MCF 10A (cell line): ENCODE measurements at regions not wholly inside any gene's neighbourhood (a gene's known extent, or its start where the extent isn't known, plus 50 kb on each side); places are given as distances from the start of the nearest gene placed in this dataset.

ENCODE experiments used
- BruUV-seq: library from RNA; stranded (reverse); fragments of 400-500 nt; replicated peaks from 2 replicates; lab custom pipeline; 2021; lab: Mats Ljungman, UMichigan
- CTCF ChIA-PET: fragments of 300-600 bp; sonication (Branson Sonifier 250); formaldehyde crosslinking; extraction: SDS; loops from one replicate; lab custom pipeline; 2021; ENCODE audit warnings: antibody characterized with exemption, inconsistent platforms; lab: Yijun Ruan, JAX
- POLR2A ChIA-PET: fragments of 300-600, 350-650 bp; sonication (Branson Sonifier 250); formaldehyde crosslinking; extraction: SDS; loops from one replicate; lab custom pipeline; 2020; ENCODE audit warnings: antibody characterized with exemption, inconsistent platforms; lab: Yijun Ruan, JAX
- DNase-seq: peaks from one replicate; pipeline ENCODE4 v3.0.0-alpha.2; 2018; ENCODE audit not compliant: unreplicated experiment
- H3K27ac Mint-ChIP-seq: one replicate; pipeline ENCODE4 v1.8.0; 2022; ENCODE audit warnings: mild to moderate bottlenecking, low read depth, mixed read lengths; ENCODE audit not compliant: unreplicated experiment
- H3K27me3 Mint-ChIP-seq: one replicate; pipeline ENCODE4 v1.8.0; 2022; ENCODE audit warnings: mixed read lengths; ENCODE audit not compliant: insufficient read depth, unreplicated experiment
- H3K36me3 Mint-ChIP-seq: one replicate; pipeline ENCODE4 v1.8.0; 2022; ENCODE audit warnings: mild to moderate bottlenecking, moderate library complexity, mixed read lengths; ENCODE audit not compliant: insufficient read depth, unreplicated experiment
- H3K4me1 Mint-ChIP-seq: one replicate; pipeline ENCODE4 v1.8.0; 2022; ENCODE audit warnings: mixed read lengths; ENCODE audit not compliant: insufficient read depth, unreplicated experiment
- H3K4me3 Mint-ChIP-seq: one replicate; pipeline ENCODE4 v1.8.0; 2022; ENCODE audit warnings: mild to moderate bottlenecking, moderate library complexity, mixed read lengths; ENCODE audit not compliant: unreplicated experiment
- H3K9me3 Mint-ChIP-seq: one replicate; pipeline ENCODE4 v1.8.0; 2022; ENCODE audit warnings: mixed read lengths; ENCODE audit not compliant: unreplicated experiment
- CTCF ChIP-seq: fragments of 200-600 bp; IDR thresholded peaks from one replicate; pipeline ENCODE4 v1.8.0; 2022; ENCODE audit warnings: antibody characterized with exemption, mild to moderate bottlenecking; ENCODE audit not compliant: unreplicated experiment
- intact Hi-C: fragments of 100-400 bp; cut with micrococcal nuclease; formaldehyde crosslinking; loops from 2 replicates; pipeline ENCODE4 v1.14.1; 2022

- BruUV-seq = no TSS peak
- Mint-ChIP-seq H3K36me3 (peaks cover 3% of the 10 kb centered on the region), H3K4me3 (no peak overlapping the region), H3K27ac (peak overlapping the region; percentile 96), H3K27me3 (no peaks in the 10 kb centered on the region), H3K9me3 (no peaks in the 10 kb centered on the region), H3K4me1 (peaks cover 41% of the 10 kb centered on the region)
- no peak for TF ChIP-seq CTCF
- CTCF ChIA-PET = interaction anchor here (0.8 kb wide), 2 partner anchors 116 to 147 kb away, joined by 3 read pairs; no protein-coding TSS in a partner anchor
- intact Hi-C loops = no loop called here
- POLR2A ChIA-PET = interaction anchor here (0.5 to 2.5 kb wide), 3 partner anchors 9 to 251 kb away, joined by 4 to 13 read pairs (median 6); no protein-coding TSS in a partner anchor
- no peak for DNase-seq
Observed at GRCh38 chr15:100726070-100726420, 123.7 kb downstream of the ASB7 start.

- H3K9me3 Mint-ChIP-seq = no peaks in the 10 kb centered on the region
- H3K36me3 Mint-ChIP-seq = no peaks in the 10 kb centered on the region
- no peak for TF ChIP-seq CTCF
- peaks cover 37% of the 10 kb centered on the region for H3K4me1 Mint-ChIP-seq
- ChIA-PET POLR2A (interaction anchor here (0.5 to 2.5 kb wide), 4 partner anchors 13 to 251 kb away, joined by 3 to 13 read pairs (median 6); no protein-coding TSS in a partner anchor), CTCF (no interaction called here)
- BruUV-seq = no TSS peak
- no peaks in the 10 kb centered on the region for H3K27me3 Mint-ChIP-seq
- intact Hi-C loops = no loop called here
- H3K27ac Mint-ChIP-seq = peak overlapping the region; percentile 96
- DNase-seq = peak; percentile 63
- H3K4me3 Mint-ChIP-seq = no peak overlapping the region
Observed at GRCh38 chr15:100726421-100727190, 124.2 kb downstream of the ASB7 start.

- Mint-ChIP-seq H3K27ac (peak overlapping the region; percentile 96), H3K36me3 (no peaks in the 10 kb centered on the region)
Observed at GRCh38 chr15:100727291-100727851, 125.0 kb downstream of the ASB7 start.

More at GRCh38 chr15:100727291-100727851, 125.0 kb downstream of the ASB7 start:
- intact Hi-C loops = no loop called here
- ChIA-PET POLR2A (interaction anchor here (0.6 to 1.0 kb wide), 4 partner anchors 14 to 549 kb away, joined by 3 to 7 read pairs (median 3); no protein-coding TSS in a partner anchor), CTCF (interaction anchor here (1.2 kb wide), 1 partner anchor 11 kb away, joined by 3 read pairs; no protein-coding TSS in a partner anchor)
- TF ChIP-seq CTCF = no peak
- BruUV-seq = no TSS peak
- Mint-ChIP-seq H3K27me3 (no peaks in the 10 kb centered on the region), H3K9me3 (no peaks in the 10 kb centered on the region), H3K4me1 (peaks cover 34% of the 10 kb centered on the region), H3K4me3 (peak overlapping the region; percentile 28)
- peak; percentile 93 for DNase-seq
